22Rv1 (cell line): ENCODE measurements at regions not wholly inside any gene's neighbourhood (a gene's known extent, or its start where the extent isn't known, plus 50 kb on each side); places are given as distances from the start of the nearest gene placed in this dataset.
A peak's percentile ranks its signal among the peaks of the same experiment; 100 is the strongest.

Experiments used
- CTCF ChIP-seq: fragments of 450-650 bp; IDR thresholded peaks from 2 replicates; pipeline ENCODE4 v1.5.1; 2017; ENCODE audit warnings: mild to moderate bottlenecking
- ZFX ChIP-seq: fragments of 450-650 bp; IDR thresholded peaks from 2 replicates; pipeline ENCODE4 v1.6.1; 2017; ENCODE audit warnings: antibody characterized with exemption, borderline replicate concordance

GRCh38 chr2:21317131-21317530, 193.4 kb downstream of the TDRD15 start:
- peak; percentile 81 for TF ChIP-seq CTCF
- TF ChIP-seq ZFX: no peak
